GM18505 (cell line): ENCODE measurements at regions not wholly inside any gene's neighbourhood (a gene's known extent, or its start where the extent isn't known, plus 50 kb on each side); places are given as distances from the start of the nearest gene placed in this dataset.

ENCODE experiments used
- ATAC-seq: cut with Tn5 transposase; IDR thresholded peaks from one replicate; pipeline ENCODE4 v1.9.1; 2021; ENCODE audit not compliant: unreplicated experiment
- POLR2A ChIP-seq: IDR thresholded peaks from 4 replicates; pipeline ENCODE4 v1.6.1; 2011; ENCODE audit warnings: borderline replicate concordance; ENCODE audit not compliant: insufficient read depth, insufficient read length; ENCODE audit errors: extremely low read depth

DNA sequence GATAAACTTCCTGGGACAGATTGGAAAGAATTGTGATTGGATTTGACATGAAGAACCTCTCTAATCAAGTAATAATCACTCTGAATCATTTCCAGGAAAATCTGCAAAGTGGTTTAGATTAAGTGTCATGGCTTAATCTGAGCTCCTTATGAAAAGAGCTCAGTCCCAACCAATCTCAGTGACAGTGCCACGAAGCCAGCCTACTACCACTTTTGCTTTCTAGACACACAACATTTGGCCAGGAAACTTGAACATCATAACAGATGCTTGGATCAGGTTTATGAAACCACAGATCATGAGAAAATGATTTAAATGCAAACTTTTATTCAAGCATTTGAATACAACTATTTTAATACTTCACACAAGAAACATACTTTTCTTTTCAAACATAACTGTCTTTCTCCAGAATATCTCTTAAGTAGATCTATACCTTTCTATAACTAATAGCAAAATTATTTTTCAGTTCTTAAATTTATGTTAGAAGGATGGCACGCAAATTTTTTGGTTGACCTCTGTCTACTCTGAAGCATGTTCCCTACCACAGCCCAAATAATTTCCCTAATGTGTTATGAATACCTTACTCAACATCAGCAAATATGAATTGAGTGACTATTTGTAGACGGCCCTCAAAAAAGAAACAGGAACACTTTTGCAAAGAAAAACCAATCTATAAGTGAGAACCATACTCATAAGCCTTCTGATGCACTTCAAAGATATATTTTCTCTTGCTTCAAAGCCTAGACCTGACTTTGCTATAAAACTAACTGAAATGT lies 495.0 kb upstream of the ZNF385D start:
- no peak for ATAC-seq
- TF ChIP-seq POLR2A, result no peak

DNA sequence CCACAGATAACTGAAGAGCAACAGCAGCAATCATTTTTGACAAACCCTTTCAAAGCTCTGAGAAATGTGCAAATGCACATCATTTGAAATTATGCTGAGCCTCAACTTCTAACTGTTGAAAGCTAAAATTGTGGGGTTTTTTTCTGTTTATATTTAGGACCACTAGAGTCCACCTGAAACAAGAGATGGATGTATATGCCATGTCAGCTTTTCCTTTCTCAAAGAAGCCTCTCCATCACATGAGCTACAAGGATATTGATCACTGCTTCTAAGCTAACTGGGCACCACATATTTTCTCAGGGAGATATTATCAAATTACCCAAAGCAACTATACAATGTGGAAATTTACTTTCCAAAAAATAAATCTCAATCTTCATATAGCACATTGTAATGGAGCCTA lies 498.6 kb upstream of the ZNF385D start:
- no peak for ATAC-seq
- no peak for TF ChIP-seq POLR2A

DNA sequence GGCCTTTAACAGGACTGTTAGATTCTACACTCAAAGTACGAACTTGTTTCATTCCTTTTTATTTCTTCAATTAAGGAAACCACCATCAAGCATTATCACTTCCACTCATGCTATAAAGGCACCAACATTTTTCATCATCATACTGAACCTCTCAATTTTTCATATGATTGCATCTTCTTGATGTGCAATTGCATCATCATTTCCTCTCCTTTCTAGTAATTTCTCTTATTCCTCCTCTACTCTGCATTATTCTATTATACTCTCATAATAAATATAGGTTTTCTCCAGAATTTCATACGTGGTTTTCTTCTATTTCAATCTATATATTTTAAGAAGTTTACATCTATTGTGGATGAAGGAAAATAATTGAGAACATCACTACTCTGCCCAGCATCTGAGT lies 506.2 kb upstream of the ZNF385D start:
- no peak for ATAC-seq
- TF ChIP-seq POLR2A, result no peak

DNA sequence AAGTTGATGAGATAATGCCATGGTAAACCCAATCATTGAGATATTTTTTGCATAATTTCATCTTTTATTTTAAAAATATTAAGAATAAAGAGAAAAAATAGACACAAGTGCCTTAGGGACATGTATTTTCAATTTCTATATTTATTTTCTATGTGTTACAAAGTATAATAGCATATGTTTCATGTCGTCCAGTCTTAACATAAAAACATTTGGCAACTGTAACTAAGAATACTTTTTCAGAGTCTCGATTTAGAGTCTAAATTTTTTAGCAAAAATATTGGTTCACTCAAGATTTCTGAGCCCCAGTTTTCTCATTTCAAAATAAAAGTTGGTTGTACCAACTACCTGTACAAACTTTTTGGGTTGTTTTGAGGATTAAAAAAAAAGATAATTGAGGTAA lies 511.4 kb upstream of the ZNF385D start:
- no peak for ATAC-seq
- no peak for TF ChIP-seq POLR2A

DNA sequence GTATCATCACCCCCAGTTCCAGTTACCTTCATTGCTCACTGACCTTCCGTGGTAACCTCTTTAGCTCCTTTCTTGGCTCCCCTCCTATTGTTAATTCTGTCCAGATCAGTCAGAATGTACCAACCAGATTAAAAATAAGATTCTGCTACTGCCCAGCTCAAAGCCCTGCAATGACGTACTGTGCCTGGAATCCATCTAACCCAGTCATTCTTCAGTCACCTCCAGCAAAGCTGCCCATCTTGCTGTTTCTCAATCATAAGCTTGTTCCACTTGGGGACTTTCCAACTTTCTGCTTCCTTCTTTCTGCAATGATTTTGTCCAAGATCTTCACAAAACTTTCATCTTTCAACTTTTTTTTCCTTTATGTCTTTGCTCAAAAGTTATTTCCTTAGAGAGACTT lies 512.0 kb upstream of the ZNF385D start:
- ATAC-seq, result no peak
- no peak for TF ChIP-seq POLR2A

DNA sequence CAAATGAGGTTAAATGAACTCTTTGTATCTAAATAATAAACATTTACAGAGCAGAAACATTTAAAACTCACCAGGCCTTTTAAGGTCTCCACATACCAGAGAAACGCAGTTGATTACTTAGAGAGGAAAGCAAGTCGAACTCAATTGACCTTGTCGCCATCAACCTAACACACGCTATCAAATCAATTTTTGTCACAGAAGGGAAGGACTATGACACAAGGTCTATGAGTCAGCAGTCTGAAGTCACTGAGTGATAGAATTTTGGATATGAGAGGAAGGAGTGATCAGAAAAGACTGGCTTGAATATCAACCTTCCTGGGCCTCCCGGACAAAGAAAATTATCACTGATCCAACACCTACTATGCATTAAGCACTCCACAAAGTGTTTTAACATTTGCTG lies 514.4 kb upstream of the ZNF385D start:
- TF ChIP-seq POLR2A, result no peak
- no peak for ATAC-seq

DNA sequence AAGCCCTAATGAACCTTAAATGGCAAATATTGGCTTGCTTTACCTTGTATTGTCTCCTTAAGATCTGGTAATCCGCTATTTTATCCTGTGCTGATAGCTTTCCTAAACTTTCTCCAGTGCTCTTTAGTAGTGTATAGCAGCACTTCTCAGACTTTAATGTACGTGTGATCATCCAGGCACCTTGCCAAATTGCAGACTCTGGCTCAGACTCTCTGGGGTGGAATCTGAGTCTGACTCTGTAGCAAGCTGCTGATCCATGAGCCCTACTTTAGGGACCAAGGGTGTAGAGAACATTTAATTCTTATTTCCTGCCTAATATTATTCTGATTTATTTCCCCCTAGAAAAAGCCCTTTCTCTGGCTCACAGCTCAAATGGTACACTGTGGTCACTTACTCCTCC lies 518.8 kb upstream of the ZNF385D start:
- ATAC-seq, result no peak

DNA sequence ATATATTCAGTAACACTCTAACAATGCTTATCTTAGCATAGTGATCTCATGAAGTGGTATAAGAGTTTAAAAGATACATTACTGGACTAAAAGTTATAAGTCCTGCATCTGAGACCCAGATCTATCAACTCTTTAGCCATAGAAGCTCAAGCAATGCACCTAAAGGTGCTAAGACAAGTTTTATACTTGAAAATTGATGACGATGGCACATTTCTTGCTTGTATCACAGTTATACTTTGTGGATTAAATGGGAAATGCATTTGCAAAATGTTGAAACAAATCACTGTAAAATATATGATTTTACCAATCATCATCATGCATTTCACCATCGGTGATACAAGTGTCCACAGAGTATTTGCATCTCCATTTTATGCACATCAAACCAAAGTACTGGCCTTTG lies 525.3 kb upstream of the ZNF385D start:
- TF ChIP-seq POLR2A, result no peak
- no peak for ATAC-seq

More for the DNA sequence above, 518.8 kb upstream of the ZNF385D start:
- TF ChIP-seq POLR2A, result no peak

DNA sequence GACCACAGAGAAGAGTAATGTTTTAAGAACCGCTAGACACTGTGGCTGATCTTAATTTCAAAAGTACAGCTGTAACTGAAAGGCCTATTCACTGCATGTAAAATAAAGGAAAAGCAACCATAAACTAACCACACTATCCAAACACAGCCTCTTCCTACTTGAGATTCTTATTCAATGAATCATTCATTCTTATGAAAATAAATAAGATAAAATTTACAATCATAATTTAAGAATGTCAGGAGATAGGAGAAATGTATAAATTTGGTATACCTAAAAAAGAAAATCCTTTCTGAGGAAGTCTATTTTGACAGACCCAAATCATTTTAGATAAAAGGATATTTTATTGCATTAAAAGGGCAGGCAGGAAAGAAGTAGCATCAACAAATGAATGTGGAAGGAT lies 533.5 kb upstream of the ZNF385D start:
- ATAC-seq, result no peak
- no peak for TF ChIP-seq POLR2A

DNA sequence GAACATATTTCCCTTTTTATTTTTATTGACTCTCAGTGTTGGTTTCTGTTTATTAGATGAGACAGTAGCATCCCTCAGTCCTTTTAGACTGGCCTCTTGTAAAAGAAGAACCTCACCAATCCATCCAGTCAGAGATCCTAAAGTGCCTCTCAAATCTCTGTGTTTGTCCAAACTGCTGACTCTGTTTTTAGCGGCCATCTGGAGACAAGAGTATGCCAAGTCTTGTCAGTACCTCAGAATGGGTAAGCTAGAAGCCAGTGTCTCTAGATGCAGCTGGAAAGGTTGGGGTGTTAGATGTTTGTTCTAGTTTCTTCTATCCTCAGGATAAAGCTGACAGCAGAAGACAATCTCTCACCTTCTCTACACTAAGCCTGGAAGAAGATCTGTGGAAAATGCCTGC lies 537.7 kb upstream of the ZNF385D start:
- TF ChIP-seq POLR2A, result no peak
- no peak for ATAC-seq

DNA sequence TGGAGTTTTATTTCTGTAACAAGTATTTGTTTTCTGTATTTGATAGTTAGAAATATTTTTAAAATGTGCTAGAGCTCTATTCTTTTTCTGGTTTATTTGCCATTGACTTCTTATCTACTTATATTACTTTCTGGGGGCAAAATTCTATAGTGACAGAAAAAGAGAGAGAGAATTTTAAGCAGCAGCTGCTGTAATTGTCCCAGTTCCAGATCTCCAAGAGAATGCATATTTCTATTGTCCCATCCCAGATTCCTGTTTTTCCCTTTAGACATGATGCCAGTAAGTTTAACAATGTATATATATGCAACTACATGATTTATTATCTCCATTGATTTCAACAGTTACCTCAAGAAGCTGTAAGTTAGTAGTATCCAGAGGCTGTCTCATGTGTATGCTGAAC lies 541.7 kb upstream of the ZNF385D start:
- no peak for TF ChIP-seq POLR2A
- ATAC-seq, result no peak

DNA sequence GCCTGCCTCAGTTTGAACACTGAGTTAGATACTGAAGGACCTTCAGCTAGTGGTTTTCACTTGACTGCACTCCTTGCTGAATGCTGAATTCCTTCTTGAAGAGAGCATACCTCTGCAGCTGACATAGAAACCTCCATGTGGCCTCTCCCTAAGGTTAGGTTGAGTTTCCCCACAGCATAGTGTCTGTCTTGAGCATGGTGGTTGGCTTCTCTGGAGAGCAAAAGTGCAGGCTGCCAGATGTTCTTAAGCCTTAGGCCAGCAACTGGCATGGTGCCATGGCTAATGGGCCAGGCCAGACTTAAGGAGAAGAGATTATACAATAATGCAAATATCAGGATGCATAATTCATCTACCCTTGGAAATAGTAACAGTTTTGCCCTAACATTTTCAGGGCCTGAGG lies 545.6 kb upstream of the ZNF385D start:
- no peak for TF ChIP-seq POLR2A
- no peak for ATAC-seq

DNA sequence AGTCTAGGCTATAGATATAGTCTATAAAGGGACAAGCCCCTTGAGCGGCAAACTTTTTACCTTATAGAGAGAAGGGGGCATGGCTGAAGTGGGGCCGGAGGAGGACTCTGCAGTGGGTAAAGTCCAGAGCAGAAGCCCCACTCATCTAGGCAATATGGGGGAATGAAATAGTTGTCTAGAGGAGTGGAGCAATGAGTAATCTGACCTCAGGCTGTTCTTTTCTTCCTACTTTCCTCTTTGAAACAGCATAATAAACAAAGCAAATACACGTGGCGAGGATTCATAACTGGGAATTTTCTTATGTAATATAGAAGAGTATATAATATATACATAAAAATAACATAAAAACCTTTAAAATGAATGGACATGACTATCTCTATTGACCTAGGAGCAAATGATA lies 546.4 kb upstream of the ZNF385D start:
- no peak for TF ChIP-seq POLR2A
- ATAC-seq, result no peak

DNA sequence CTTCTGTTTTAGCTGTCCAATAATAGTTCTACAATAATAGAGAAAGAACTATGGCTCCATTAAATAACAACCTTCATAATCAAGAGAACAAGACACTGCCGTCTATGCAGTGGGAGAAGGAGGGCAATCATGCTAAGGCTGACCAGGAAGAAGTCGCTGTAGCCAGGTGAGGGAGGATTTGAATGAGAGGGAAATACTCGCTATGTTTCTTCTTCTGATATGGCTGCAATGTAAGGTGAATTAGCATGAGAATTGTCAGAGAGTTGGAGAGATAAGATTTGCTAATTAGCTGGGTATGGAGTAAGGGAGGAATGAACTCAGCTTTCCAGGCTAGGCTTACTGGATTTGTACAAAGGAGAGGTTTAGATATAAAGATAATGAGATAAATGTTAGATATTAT lies 555.4 kb upstream of the ZNF385D start:
- TF ChIP-seq POLR2A, result no peak
- no peak for ATAC-seq

DNA sequence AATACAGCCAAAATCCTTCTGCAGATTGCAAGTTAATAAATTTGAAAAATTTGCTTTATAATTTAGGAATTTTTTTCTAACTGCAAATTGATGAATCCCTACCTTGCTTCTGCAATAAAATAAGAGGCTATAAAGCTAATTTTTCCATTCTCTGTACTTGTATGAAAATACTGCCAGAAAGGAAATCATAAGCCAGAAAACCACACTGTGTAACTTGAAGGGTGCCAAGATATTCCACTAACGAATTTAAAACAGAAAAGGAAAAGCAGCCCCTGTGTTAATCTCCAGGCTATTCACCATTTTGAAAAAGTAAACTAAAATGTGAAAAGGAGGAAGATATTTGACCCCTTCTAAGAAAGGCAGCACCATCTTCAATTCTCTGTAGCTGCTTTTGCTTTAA lies 557.9 kb upstream of the ZNF385D start:
- no peak for TF ChIP-seq POLR2A
- ATAC-seq, result no peak
